ENCODE measurements at regions not wholly inside any gene's neighbourhood (a gene's known extent, or its start where the extent isn't known, plus 50 kb on each side); places are given as distances from the start of the nearest gene placed in this dataset.

- H3K27ac Mint-ChIP-seq: no peak overlapping the region
- H3K4me1 Mint-ChIP-seq (ENCODE audit: low read depth): peaks cover 7% of the 10 kb centered on the region
- ATAC-seq (no peak), DNase-seq (no peak)
- peaks cover 5% of the 10 kb centered on the region for H3K27me3 Mint-ChIP-seq
- ChIA-PET CTCF (no interaction called here), POLR2A (no interaction called here)
- TF ChIP-seq CTCF (IDR thresholded peaks at IDR 0.05): no peak
- no peaks in the 10 kb centered on the region for H3K36me3 Mint-ChIP-seq (ENCODE audit: low read depth)
- no peak overlapping the region for H3K4me3 Mint-ChIP-seq
- intact Hi-C loops (cut with micrococcal nuclease): no loop called here
- H3K9me3 Mint-ChIP-seq: no peaks in the 10 kb centered on the region
Measured at GRCh38 chr10:8302565-8302964, 248.1 kb downstream of the GATA3 start.

DNA sequence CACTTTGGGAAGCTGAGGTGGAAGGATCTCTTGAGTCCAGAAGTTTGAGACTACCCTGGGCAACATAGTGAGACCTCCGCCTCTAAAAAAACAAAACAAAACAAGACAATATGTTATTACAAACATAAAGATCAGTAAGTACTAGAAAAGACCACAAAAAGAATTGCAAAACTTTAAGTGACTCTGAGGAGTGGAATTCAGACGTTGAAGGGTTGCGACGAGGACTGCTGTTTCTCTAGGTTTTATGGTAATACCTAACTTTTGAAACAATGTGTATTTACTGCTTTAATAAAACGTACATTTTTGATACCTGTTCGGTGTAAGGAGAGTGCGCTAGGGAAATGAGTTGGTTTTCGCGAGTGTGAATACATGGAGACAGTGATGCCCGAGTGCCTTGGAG is 250.4 kb downstream of the GATA3 start:
- ChIA-PET POLR2A (no interaction called here), CTCF (no interaction called here)
- Mint-ChIP-seq H3K4me3 (no peak overlapping the region), H3K9me3 (no peaks in the 10 kb centered on the region), H3K27ac (no peak overlapping the region), H3K27me3 (peaks cover 4% of the 10 kb centered on the region), H3K36me3 (ENCODE audit: low read depth) (no peaks in the 10 kb centered on the region), H3K4me1 (ENCODE audit: low read depth) (peaks cover 7% of the 10 kb centered on the region)
- ATAC-seq (no peak), DNase-seq (no peak)
- intact Hi-C loops (cut with micrococcal nuclease): no loop called here
- no peak for TF ChIP-seq CTCF (IDR thresholded peaks at IDR 0.05)

DNA sequence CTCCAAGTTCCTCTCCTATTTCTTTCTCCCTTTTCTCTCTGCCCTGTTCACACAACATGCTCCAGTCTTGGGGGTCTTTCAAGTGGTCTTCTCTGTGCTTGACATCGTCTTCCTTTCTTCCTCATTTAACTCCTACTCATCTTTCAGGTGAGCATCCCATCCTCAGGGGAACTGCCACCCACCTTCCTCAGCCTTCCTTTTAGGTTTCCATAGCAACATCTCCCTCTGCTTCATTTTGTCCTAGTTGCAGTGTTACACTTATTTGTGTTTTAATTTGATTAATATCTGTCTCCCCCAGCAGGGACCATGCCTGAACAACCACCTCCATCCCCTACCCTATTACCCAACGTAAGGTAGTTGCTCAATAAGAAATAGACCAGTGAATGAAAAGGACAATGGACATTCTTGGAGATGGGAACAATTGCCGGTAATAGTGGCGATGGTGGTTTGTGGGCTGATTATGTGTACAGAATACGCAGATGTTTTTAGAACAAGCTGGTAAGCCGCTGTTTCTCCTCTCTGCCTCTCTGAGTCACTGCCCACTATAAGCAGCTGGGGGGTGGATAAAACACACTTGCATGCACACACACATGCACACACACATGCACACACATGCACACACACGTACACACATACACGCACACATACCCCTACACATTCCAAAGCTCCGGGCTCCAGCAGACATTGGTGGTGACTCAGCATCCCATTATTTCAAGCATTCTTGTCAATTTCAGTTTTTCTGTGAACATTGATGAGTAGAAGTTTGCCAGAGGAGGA is 251.6 kb downstream of the GATA3 start:
- H3K4me3 Mint-ChIP-seq: no peak overlapping the region
- no peaks in the 10 kb centered on the region for H3K9me3 Mint-ChIP-seq
- ChIA-PET CTCF (no interaction called here), POLR2A (interaction anchor here (1.3 kb wide), 1 partner anchor 169 kb away, joined by 3 read pairs; no protein-coding TSS in a partner anchor)
- ATAC-seq (no peak), DNase-seq (no peak)
- intact Hi-C loops (cut with micrococcal nuclease): no loop called here
- peaks cover 10% of the 10 kb centered on the region for H3K4me1 Mint-ChIP-seq (ENCODE audit: low read depth)
- no peak overlapping the region for H3K27ac Mint-ChIP-seq
- no peaks in the 10 kb centered on the region for H3K36me3 Mint-ChIP-seq (ENCODE audit: low read depth)
- H3K27me3 Mint-ChIP-seq: peaks cover 1% of the 10 kb centered on the region
- TF ChIP-seq CTCF (IDR thresholded peaks at IDR 0.05): no peak

- POLR2A ChIA-PET: interaction anchor here (1.3 kb wide), 1 partner anchor 169 kb away, joined by 3 read pairs; no protein-coding TSS in a partner anchor
- TF ChIP-seq CTCF (IDR thresholded peaks at IDR 0.05): no peak
- CTCF ChIA-PET: no interaction called here
- Mint-ChIP-seq H3K4me3 (no peak overlapping the region), H3K4me1 (ENCODE audit: low read depth) (peaks cover 15% of the 10 kb centered on the region), H3K36me3 (ENCODE audit: low read depth) (no peaks in the 10 kb centered on the region), H3K27ac (no peak overlapping the region), H3K27me3 (peaks cover 1% of the 10 kb centered on the region), H3K9me3 (no peaks in the 10 kb centered on the region)
- intact Hi-C loops (cut with micrococcal nuclease): no loop called here
- DNase-seq: no peak
- ATAC-seq: no peak
Measured at GRCh38 chr10:8306685-8307364, 252.3 kb downstream of the GATA3 start.

GRCh38 chr10:8310930-8311329 is 256.4 kb downstream of the GATA3 start:
- intact Hi-C loops (cut with micrococcal nuclease): no loop called here
- Mint-ChIP-seq H3K27me3 (no peaks in the 10 kb centered on the region), H3K9me3 (peaks cover 2% of the 10 kb centered on the region), H3K27ac (no peak overlapping the region), H3K4me1 (ENCODE audit: low read depth) (peaks cover 37% of the 10 kb centered on the region), H3K36me3 (ENCODE audit: low read depth) (no peaks in the 10 kb centered on the region), H3K4me3 (no peak overlapping the region)
- DNase-seq: no peak
- no peak for ATAC-seq
- ChIA-PET CTCF (no interaction called here), POLR2A (no interaction called here)
- TF ChIP-seq CTCF (IDR thresholded peaks at IDR 0.05): no peak

All from activated CD8-positive, alpha-beta T cell treated with anti-CD3 and anti-CD28 coated beads for 36 hours (primary cell).